ENCODE measurements at regions not wholly inside any gene's neighbourhood (a gene's known extent, or its start where the extent isn't known, plus 50 kb on each side); places are given as distances from the start of the nearest gene placed in this dataset.
A peak's percentile ranks its signal among the peaks of the same experiment; 100 is the strongest.

- no peak for TF ChIP-seq CTCF (conservative IDR thresholded peaks at IDR 0.05; ENCODE audit: low read depth, low read length)
- DNase-seq (ENCODE audit: low read depth) = no peak
- H3K4me3 ChIP-seq (ENCODE audit: low read length) = no peak overlapping the region
Measured at GRCh38 chr4:53779025-53779424, 187.7 kb upstream of the LNX1 start.

GRCh38 chr4:53778155-53778554 is 186.9 kb upstream of the LNX1 start:
- DNase-seq (ENCODE audit: low read depth) = no peak
- no peak for TF ChIP-seq CTCF (conservative IDR thresholded peaks at IDR 0.05; ENCODE audit: low read depth, low read length)
- H3K4me3 ChIP-seq (ENCODE audit: low read length) = no peak overlapping the region

GRCh38 chr4:53777244-53777984 is 186.1 kb upstream of the LNX1 start:
- no peak for TF ChIP-seq CTCF (conservative IDR thresholded peaks at IDR 0.05; ENCODE audit: low read depth, low read length)
- DNase-seq (ENCODE audit: low read depth) = no peak
- H3K4me3 ChIP-seq (ENCODE audit: low read length) = no peak overlapping the region

- no peak for DNase-seq (ENCODE audit: low read depth)
- no peak for TF ChIP-seq CTCF (conservative IDR thresholded peaks at IDR 0.05; ENCODE audit: low read depth, low read length)
- H3K4me3 ChIP-seq (ENCODE audit: low read length) = no peak overlapping the region
Measured at GRCh38 chr4:53776141-53776540, 184.9 kb upstream of the LNX1 start.

GRCh38 chr4:53775381-53775780 is 184.1 kb upstream of the LNX1 start:
- DNase-seq (ENCODE audit: low read depth) = no peak
- no peak for TF ChIP-seq CTCF (conservative IDR thresholded peaks at IDR 0.05; ENCODE audit: low read depth, low read length)
- H3K4me3 ChIP-seq (ENCODE audit: low read length) = no peak overlapping the region

GRCh38 chr4:53771326-53771725 is 180.0 kb upstream of the LNX1 start:
- no peak for TF ChIP-seq CTCF (conservative IDR thresholded peaks at IDR 0.05; ENCODE audit: low read depth, low read length)
- no peak for DNase-seq (ENCODE audit: low read depth)
- H3K4me3 ChIP-seq (ENCODE audit: low read length) = no peak overlapping the region

GRCh38 chr4:53767482-53767881 is 176.2 kb upstream of the LNX1 start:
- DNase-seq (ENCODE audit: low read depth) = peak; percentile 9
- H3K4me3 ChIP-seq (ENCODE audit: low read length) = no peak overlapping the region
- no peak for TF ChIP-seq CTCF (conservative IDR thresholded peaks at IDR 0.05; ENCODE audit: low read depth, low read length)

Measured in retinal pigment epithelial cell (primary cell).